Neural cell (in vitro differentiated cells): ENCODE measurements at regions not wholly inside any gene's neighbourhood (a gene's known extent, or its start where the extent isn't known, plus 50 kb on each side); places are given as distances from the start of the nearest gene placed in this dataset.

Experiments used
- CTCF ChIP-seq: fragments of 450-650 bp; IDR thresholded peaks from 2 replicates; pipeline ENCODE4 v1.5.1; 2014; ENCODE audit warnings: antibody characterized with exemption, mild to moderate bottlenecking, moderate library complexity; ENCODE audit not compliant: poor library complexity, severe bottlenecking
- EP300 ChIP-seq: fragments of 450-650 bp; conservative IDR thresholded peaks from 2 replicates; pipeline ENCODE4 v1.6.1; 2014; ENCODE audit warnings: antibody characterized with exemption, mild to moderate bottlenecking, moderate library complexity; ENCODE audit not compliant: poor library complexity, severe bottlenecking
- EZH2 ChIP-seq: fragments of 200-600, 300-800 bp; shearing (Covaris generic), sonication (generic); IDR thresholded peaks from 2 replicates; pipeline ENCODE4 v1.6.1; 2014; ENCODE audit warnings: antibody characterized with exemption, low read length, borderline replicate concordance, mild to moderate bottlenecking; ENCODE audit not compliant: insufficient read depth, poor library complexity, severe bottlenecking
- POLR2AphosphoS5 ChIP-seq: IDR thresholded peaks from 2 replicates; pipeline ENCODE4 v1.6.1; 2012
- REST ChIP-seq: IDR thresholded peaks from 2 replicates; pipeline ENCODE4 v1.6.1; 2012; ENCODE audit warnings: borderline replicate concordance
- SMC3 ChIP-seq: fragments of 450-650 bp; conservative IDR thresholded peaks from 2 replicates; pipeline ENCODE4 v1.6.1; 2014; ENCODE audit warnings: antibody characterized with exemption, mild to moderate bottlenecking, moderate library complexity; ENCODE audit not compliant: poor library complexity
- TAF1 ChIP-seq: IDR thresholded peaks from 2 replicates; pipeline ENCODE4 v1.6.1; 2012; ENCODE audit warnings: low read depth

GRCh38 chr10:118838364-118838763 lies 83.6 kb upstream of the CACUL1 start:
- TF ChIP-seq CTCF, result no peak
- no peak for TF ChIP-seq POLR2AphosphoS5
- TF ChIP-seq SMC3, result no peak
- TF ChIP-seq EP300, result no peak
- TF ChIP-seq EZH2, result no peak
- TF ChIP-seq TAF1, result no peak
- no peak for TF ChIP-seq REST
